ENCODE measurements at regions not wholly inside any gene's neighbourhood (a gene's known extent, or its start where the extent isn't known, plus 50 kb on each side); places are given as distances from the start of the nearest gene placed in this dataset.

- TF ChIP-seq ZFX (IDR thresholded peaks at IDR 0.05) (no peak), SP1 (IDR thresholded peaks at IDR 0.05; ENCODE audit: low read depth) (no peak), POLR2A (IDR thresholded peaks at IDR 0.05; ENCODE audit: borderline replicate concordance, extremely low read depth, insufficient read depth, insufficient read length) (no peak), EZH2phosphoT487 (IDR thresholded peaks at IDR 0.05; ENCODE audit: borderline replicate concordance) (no peak), FOSL1 (IDR thresholded peaks at IDR 0.05; ENCODE audit: low read depth) (no peak), REST (IDR thresholded peaks at IDR 0.05; ENCODE audit: low read depth) (no peak)
- TF ChIP-seq, protein P1, sequence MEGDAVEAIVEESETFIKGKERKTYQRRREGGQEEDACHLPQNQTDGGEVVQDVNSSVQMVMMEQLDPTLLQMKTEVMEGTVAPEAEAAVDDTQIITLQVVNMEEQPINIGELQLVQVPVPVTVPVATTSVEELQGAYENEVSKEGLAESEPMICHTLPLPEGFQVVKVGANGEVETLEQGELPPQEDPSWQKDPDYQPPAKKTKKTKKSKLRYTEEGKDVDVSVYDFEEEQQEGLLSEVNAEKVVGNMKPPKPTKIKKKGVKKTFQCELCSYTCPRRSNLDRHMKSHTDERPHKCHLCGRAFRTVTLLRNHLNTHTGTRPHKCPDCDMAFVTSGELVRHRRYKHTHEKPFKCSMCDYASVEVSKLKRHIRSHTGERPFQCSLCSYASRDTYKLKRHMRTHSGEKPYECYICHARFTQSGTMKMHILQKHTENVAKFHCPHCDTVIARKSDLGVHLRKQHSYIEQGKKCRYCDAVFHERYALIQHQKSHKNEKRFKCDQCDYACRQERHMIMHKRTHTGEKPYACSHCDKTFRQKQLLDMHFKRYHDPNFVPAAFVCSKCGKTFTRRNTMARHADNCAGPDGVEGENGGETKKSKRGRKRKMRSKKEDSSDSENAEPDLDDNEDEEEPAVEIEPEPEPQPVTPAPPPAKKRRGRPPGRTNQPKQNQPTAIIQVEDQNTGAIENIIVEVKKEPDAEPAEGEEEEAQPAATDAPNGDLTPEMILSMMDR (IDR thresholded peaks at IDR 0.05 in 2 of 3, conservative IDR thresholded peaks at IDR 0.05 in 1 of 3; ENCODE audit: borderline replicate concordance in 1 of 3, insufficient read depth in 1 of 3, low read depth in 2 of 3, low read length in 2 of 3): no peak
Observed at GRCh38 chr6:14590586-14590985, 473.0 kb downstream of the CD83 start.

All from HCT116 (cell line).